ENCODE measurements at regions not wholly inside any gene's neighbourhood (a gene's known extent, or its start where the extent isn't known, plus 50 kb on each side); places are given as distances from the start of the nearest gene placed in this dataset.

DNA sequence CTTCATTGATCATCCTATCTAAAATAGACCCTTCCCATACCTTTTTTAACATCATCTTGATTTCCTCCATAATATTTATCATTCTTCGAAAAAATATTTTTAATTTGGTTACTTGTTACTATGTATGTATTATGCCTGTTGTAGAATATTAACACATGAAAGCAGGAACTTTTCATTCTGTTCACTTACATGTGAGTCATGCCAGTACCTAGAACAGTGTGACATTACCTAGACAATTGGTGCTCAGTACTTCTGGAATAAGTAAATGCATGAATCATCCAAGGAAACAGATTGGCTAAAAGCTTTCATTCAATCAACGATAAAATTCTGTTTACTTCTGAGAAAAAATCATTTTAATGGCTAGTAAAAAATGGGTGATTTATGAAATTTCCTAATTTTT is 76.4 kb downstream of the CXXC4 start:
- Mint-ChIP-seq H3K4me1 (no peaks in the 10 kb centered on the region), H3K9me3 (no peaks in the 10 kb centered on the region), H3K36me3 (ENCODE audit: low read depth) (no peaks in the 10 kb centered on the region), H3K4me3 (no peak overlapping the region), H3K27me3 (no peaks in the 10 kb centered on the region), H3K27ac (no peak overlapping the region)
- DNase-seq (no peak), ATAC-seq (no peak)

DNA sequence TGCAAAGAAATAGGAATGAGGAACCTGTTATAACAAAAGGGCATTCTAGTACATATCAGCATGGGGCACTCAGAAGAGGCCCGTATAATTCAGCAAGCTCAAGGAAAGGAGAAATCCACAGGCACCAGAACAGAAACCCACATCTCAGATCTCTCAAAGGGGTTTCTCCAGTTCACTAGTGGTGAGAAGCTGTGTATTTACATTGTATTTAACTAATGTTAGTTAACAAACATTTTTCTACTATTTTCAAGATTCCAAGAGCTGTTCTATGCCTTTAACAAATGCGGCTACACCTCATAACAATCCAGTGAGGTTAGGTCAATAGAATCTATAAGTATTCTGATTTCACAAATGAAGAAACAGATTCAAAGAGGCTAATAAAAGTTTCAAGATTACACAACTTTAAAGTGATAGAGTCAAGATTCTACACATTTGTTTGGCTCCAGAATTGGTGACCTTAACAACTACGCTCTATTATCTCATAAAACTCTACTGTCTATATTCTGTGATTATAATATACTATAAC is 77.3 kb downstream of the CXXC4 start:
- Mint-ChIP-seq H3K4me1 (no peaks in the 10 kb centered on the region), H3K27ac (no peak overlapping the region), H3K36me3 (ENCODE audit: low read depth) (no peaks in the 10 kb centered on the region), H3K4me3 (no peak overlapping the region), H3K27me3 (no peaks in the 10 kb centered on the region), H3K9me3 (no peaks in the 10 kb centered on the region)
- no peak for ATAC-seq
- DNase-seq, result no peak

DNA sequence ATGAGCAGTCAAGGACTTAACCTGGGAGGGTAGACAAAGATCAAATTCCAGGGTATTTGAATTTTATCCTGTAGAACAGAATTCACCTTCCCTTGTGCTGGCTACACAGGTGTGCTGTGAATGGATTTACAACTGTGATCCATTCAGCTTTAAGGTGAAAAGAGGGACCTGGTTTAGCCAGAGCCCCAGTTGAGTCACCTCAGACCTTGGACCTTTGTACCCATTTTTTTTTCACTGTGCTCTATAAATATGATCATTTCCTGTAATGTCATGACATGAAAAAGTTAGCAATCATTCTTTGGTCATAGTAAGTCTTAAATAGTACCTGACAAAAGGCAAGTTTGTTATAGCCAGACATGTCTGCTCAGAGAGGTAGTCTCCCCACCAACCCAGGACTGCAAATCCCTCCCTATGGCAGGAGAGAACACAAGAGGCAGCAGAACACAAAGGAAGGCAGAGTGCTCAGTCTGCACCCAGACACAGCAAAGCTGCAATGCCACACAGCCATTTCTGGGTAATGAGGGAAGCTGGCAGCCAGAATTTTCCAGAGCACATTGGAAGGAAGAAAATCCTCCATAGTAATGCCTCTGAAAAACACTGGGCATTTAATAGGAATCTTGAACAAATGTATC is 77.9 kb downstream of the CXXC4 start:
- Mint-ChIP-seq H3K36me3 (ENCODE audit: low read depth) (no peaks in the 10 kb centered on the region), H3K27ac (no peak overlapping the region), H3K4me1 (no peaks in the 10 kb centered on the region), H3K27me3 (no peaks in the 10 kb centered on the region), H3K9me3 (no peaks in the 10 kb centered on the region), H3K4me3 (no peak overlapping the region)
- ATAC-seq (no peak), DNase-seq (no peak)

DNA sequence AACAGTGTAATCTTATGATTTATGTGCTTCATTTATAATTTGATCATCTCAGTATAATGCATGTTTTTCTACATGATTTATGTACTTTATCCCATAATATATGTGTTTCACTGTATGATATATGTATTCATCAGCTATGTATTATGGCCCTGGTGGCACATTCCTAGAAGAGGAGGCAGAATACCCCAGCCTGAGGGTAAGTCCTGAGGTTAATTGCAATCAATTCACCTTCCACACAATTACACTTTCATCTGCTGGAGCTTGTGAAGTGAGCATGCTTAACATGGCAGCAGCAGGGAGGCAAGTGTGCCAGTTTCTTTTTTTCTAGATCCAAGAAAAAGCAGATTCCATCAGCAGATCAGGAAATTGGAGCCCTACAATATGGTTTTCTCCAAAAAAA is 81.2 kb downstream of the CXXC4 start:
- Mint-ChIP-seq H3K9me3 (no peaks in the 10 kb centered on the region), H3K27me3 (no peaks in the 10 kb centered on the region), H3K4me3 (no peak overlapping the region), H3K36me3 (ENCODE audit: low read depth) (no peaks in the 10 kb centered on the region), H3K4me1 (no peaks in the 10 kb centered on the region), H3K27ac (no peak overlapping the region)
- no peak for DNase-seq
- ATAC-seq, result no peak

DNA sequence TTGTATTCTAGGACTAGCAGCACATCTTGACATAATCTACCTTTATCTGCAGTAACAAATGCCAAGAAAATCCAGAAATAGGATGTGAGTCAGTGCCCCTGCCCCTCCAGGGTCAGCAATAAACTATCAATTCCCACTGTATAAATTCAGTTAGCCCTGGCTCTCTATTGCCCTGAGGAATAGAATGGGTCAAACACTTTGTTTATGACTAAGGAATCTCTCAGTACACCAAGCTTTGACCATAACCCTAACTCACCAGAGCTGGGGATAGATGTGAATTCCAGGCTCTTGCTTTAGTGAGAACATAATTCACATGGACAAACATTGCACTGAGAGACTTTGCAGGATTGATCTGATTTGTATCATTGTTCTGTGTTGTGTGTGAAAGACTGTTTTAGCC is 82.3 kb downstream of the CXXC4 start:
- Mint-ChIP-seq H3K4me3 (no peak overlapping the region), H3K27me3 (no peaks in the 10 kb centered on the region), H3K36me3 (ENCODE audit: low read depth) (no peaks in the 10 kb centered on the region), H3K9me3 (no peaks in the 10 kb centered on the region), H3K27ac (no peak overlapping the region), H3K4me1 (no peaks in the 10 kb centered on the region)
- ATAC-seq (no peak), DNase-seq (no peak)

DNA sequence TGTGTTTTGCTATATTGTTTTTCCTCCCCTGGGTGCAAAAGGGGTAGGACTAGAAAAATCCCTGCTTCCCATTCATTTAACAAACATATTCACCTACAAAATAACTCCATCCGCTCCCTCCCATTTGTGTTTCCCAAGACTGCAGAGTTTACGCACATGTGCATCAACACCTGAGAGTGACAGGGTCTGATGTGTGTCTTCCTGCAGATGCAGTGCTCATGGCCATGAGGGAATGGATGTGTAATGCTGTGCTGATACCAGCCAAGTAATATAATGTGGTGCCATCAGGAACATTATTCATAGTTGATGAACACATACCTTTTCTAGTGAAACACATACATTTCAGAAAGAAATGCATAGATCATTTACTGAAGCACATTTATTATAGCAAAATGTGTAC is 83.2 kb downstream of the CXXC4 start:
- Mint-ChIP-seq H3K4me3 (no peak overlapping the region), H3K36me3 (ENCODE audit: low read depth) (no peaks in the 10 kb centered on the region)
- no peak for DNase-seq

DNA sequence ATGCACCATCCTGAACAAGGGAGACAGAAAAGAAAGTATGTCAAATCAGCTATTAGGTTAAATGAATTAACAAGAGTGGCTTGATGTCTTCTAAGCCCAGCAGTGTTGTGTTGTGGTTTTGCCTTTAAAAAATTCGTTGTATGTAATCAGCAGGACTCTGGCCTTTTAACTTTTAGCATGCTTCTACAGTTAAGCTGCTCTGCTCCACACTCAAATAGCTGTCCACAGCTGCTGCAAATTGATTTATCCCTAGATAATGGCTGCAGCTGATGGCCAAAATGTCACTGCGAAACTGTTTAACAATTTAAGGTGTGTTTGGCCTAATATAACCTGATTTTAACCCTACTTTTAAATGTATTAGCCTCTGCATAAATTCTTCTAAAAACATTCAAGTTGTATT is 85.8 kb downstream of the CXXC4 start:
- no peak overlapping the region for H3K27ac Mint-ChIP-seq
- DNase-seq (no peak), ATAC-seq (no peak)
- H3K4me1 Mint-ChIP-seq, result no peaks in the 10 kb centered on the region
- no peaks in the 10 kb centered on the region for H3K9me3 Mint-ChIP-seq
- H3K27me3 Mint-ChIP-seq, result no peaks in the 10 kb centered on the region
- no peak overlapping the region for H3K4me3 Mint-ChIP-seq
- H3K36me3 Mint-ChIP-seq (ENCODE audit: low read depth), result no peaks in the 10 kb centered on the region

More for the DNA sequence above, 83.2 kb downstream of the CXXC4 start:
- Mint-ChIP-seq H3K27me3 (no peaks in the 10 kb centered on the region), H3K4me1 (no peaks in the 10 kb centered on the region), H3K9me3 (no peaks in the 10 kb centered on the region), H3K27ac (no peak overlapping the region)
- no peak for ATAC-seq

DNA sequence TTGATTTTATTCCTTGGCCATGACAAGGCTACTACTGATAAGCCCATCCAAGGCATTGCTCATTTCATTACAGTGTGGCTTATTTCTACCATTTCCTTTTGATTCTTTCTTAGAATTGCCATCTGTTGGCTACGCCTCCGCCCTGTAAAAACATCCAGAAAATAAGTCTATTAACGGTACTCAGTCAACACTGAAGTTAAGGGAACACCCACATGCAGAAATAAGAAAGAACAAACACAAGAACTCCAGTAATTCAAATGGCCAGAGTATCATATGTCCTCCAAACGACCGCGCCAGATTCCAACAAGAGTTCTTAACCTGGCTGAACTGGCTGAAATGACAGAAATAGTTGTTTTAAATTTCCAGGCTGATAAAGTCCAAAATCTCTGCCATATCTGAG is 90.3 kb downstream of the CXXC4 start:
- Mint-ChIP-seq H3K9me3 (peaks cover 4% of the 10 kb centered on the region), H3K27me3 (no peaks in the 10 kb centered on the region), H3K27ac (no peak overlapping the region), H3K4me1 (no peaks in the 10 kb centered on the region), H3K4me3 (no peak overlapping the region), H3K36me3 (ENCODE audit: low read depth) (no peaks in the 10 kb centered on the region)
- no peak for DNase-seq
- ATAC-seq, result no peak

DNA sequence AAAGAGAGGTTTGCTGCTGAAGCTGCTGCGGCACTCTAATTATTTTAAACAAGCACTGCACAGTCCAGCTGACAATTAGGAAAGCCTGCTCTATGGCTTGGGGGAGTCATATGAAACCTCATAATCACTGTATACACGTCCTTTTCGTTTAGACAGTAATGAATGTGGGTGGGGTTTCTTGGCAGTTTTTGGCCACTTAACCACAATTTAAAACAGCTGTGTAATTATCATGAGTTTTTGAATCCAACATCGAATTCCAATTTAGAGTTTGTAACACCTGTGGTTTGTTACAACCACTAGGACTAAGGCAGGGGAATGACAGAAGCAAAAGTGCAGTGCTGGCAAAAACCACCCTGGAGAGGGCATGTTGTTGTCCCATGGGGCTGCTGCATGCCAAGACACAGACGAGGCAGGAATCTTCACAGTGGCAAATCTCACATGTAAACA is 99.5 kb downstream of the CXXC4 start:
- no peak for DNase-seq
- Mint-ChIP-seq H3K4me1 (no peaks in the 10 kb centered on the region), H3K4me3 (no peak overlapping the region), H3K27ac (no peak overlapping the region), H3K9me3 (peaks cover 3% of the 10 kb centered on the region), H3K36me3 (ENCODE audit: low read depth) (no peaks in the 10 kb centered on the region), H3K27me3 (no peaks in the 10 kb centered on the region)
- ATAC-seq, result no peak

DNA sequence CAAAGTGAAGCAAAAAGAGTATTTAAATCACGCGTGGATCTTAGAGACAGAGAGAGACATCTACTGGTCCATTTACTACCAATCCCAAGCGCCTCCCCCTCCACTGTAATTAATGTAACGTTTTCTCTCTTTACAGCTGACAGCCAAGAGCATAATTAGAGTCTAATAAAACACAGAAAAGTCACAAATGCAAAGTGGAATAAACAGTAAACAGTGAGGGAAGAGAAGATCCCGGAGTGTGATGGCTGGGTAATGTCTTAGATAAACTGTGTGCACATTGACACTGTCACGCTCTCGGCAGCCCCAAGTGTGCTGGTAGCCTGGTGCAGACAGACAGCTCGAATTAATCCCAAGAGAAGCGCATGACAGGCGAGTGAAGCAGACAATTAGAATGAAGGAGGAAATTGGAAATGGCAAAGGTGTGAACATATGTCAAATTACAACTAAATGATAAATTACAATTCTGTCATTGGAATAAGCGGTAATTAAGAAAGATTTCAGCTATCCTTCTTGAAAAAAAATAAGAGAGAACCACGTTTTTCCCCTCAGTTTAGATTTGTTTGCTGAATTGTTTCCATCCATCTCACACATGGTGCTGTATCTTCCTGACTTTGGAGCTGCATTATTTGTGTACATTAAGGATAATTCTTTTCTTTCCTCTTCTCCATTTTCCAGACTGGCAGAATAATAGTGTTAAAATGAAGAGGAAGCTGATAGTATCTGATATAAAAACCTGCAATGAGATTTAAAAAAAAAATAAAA is 100.1 kb downstream of the CXXC4 start:
- Mint-ChIP-seq H3K27me3 (no peaks in the 10 kb centered on the region), H3K4me1 (no peaks in the 10 kb centered on the region), H3K36me3 (ENCODE audit: low read depth) (no peaks in the 10 kb centered on the region), H3K9me3 (peaks cover 3% of the 10 kb centered on the region), H3K4me3 (no peak overlapping the region), H3K27ac (no peak overlapping the region)
- ATAC-seq (no peak), DNase-seq (no peak)

DNA sequence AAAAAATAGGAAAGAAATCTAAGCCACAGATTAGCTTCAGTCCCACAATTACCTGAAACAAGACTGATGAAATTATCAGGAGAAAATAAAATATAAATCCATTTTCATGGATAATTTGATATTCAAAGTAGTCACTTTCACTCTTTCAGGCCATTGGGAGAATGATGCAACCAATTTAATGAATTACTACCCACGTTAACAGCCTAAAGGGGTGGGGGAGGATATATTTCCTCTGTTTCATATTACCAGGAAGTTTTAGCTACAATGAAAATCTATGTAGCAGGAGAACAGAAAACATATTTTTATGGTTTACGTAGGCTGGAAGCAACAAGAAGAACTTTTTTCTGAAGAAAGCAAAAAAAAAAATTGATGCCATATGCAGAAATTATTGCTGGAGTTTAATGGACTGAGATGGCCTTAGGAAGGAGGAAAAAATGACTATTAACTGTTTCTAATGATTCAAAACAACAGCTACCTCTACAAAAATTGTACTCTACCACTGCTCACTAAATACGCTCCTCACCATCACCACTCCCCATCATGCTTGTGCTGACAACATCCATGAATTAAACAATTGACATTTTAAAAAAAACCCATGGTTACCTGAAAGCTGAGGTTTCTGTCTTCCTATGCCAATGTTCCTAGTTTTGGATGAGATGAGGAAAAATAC is 100.9 kb downstream of the CXXC4 start:
- no peak for ATAC-seq
- Mint-ChIP-seq H3K9me3 (no peaks in the 10 kb centered on the region), H3K4me1 (no peaks in the 10 kb centered on the region), H3K36me3 (ENCODE audit: low read depth) (no peaks in the 10 kb centered on the region), H3K4me3 (no peak overlapping the region), H3K27me3 (no peaks in the 10 kb centered on the region), H3K27ac (no peak overlapping the region)
- DNase-seq, result no peak

DNA sequence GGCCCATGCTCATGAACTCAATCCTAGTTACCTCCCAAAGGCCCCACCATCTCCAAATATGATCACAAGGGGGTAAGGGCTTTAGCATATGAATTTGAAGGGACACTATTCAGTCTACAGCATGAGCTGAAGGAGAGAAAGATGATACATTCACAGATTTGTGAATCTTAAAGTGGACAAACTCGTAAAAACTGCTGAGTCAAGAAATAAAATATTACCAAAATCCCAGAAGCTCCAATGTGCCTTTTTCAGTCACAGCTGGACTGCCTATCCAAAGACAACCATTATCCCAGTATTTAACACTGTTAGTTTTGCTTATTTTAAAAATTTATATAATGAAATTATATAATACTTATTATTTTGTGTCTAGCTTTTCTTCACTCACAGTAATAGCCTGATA is 109.0 kb downstream of the CXXC4 start:
- peaks cover 4% of the 10 kb centered on the region for H3K9me3 Mint-ChIP-seq
- no peak overlapping the region for H3K4me3 Mint-ChIP-seq
- ATAC-seq, result no peak
- no peaks in the 10 kb centered on the region for H3K27me3 Mint-ChIP-seq
- H3K27ac Mint-ChIP-seq, result no peak overlapping the region
- H3K4me1 Mint-ChIP-seq, result no peaks in the 10 kb centered on the region
- no peak for DNase-seq
- no peaks in the 10 kb centered on the region for H3K36me3 Mint-ChIP-seq (ENCODE audit: low read depth)

DNA sequence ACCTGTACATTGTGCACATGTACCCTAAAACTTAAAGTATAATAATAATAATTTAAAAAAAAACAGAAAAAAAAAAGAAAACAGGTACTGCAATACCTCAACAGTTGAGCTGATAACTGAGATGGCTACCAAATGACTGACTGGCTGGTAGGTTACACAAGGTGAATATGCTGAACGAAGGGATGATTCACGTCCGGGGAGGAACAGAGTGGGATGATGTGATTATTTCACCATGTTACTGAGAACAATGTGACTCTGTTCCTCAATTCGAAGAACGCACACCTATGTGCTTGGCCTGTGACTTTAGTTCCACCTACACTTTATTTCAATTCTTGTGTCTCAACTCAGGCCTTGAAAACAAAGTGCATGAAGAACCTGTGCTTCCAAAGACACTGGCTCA is 111.7 kb downstream of the CXXC4 start:
- DNase-seq, result no peak
- H3K4me1 Mint-ChIP-seq, result no peaks in the 10 kb centered on the region
- ATAC-seq, result no peak
- no peak overlapping the region for H3K4me3 Mint-ChIP-seq
- H3K27me3 Mint-ChIP-seq, result no peaks in the 10 kb centered on the region
- no peak overlapping the region for H3K27ac Mint-ChIP-seq
- H3K9me3 Mint-ChIP-seq, result peaks cover 4% of the 10 kb centered on the region
- no peaks in the 10 kb centered on the region for H3K36me3 Mint-ChIP-seq (ENCODE audit: low read depth)

DNA sequence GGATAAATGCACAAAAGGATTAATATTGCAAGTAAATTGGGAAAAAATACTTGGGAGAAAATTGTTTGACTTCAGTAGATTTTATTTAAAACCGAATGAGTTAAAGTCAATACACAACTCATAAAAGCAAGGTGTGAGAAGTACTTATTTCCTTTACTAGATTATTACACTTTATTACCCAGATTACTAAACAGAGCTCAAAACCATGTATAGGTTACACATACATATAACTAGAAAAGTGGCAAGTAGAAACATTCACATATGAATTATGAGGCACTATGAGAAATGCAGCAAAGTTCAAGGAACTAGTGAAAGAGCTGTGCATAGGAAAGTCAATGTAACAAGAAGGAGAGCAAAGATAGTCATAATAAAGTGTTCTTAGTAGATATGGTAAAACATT is 113.0 kb downstream of the CXXC4 start:
- Mint-ChIP-seq H3K27ac (no peak overlapping the region), H3K27me3 (no peaks in the 10 kb centered on the region), H3K36me3 (ENCODE audit: low read depth) (no peaks in the 10 kb centered on the region), H3K4me3 (no peak overlapping the region), H3K4me1 (no peaks in the 10 kb centered on the region), H3K9me3 (peaks cover 4% of the 10 kb centered on the region)
- no peak for DNase-seq
- no peak for ATAC-seq

DNA sequence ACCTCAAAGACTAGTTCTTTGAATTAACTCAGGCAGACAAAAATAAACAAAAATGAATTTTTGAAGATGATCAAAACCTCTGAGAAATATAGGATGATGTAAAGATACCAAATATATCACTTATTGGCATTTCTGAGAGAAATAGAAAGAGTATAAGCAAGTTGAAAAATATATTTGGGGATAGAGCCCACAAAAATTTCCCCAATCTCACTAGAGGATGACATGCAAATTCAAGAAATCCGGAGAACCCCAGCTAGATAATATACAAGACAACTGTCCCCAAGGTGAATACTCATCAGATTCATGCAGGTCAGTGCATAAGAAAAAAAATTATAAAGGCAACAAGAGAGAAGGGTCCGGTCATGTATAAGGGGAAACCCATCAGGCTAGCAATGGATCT is 129.1 kb downstream of the CXXC4 start:
- H3K36me3 Mint-ChIP-seq (ENCODE audit: low read depth), result no peaks in the 10 kb centered on the region
- H3K4me1 Mint-ChIP-seq, result no peaks in the 10 kb centered on the region
- H3K27ac Mint-ChIP-seq, result no peak overlapping the region
- DNase-seq, result no peak
- no peak for ATAC-seq
- H3K27me3 Mint-ChIP-seq, result no peaks in the 10 kb centered on the region
- peaks cover 7% of the 10 kb centered on the region for H3K9me3 Mint-ChIP-seq
- no peak overlapping the region for H3K4me3 Mint-ChIP-seq

Measured in activated naive CD8-positive, alpha-beta T cell treated with anti-CD3 and anti-CD28 coated beads, Interleukin-2, amount 50 U/mL, for 24 hours (primary cell).